HCT116 (cell line): ENCODE measurements at regions not wholly inside any gene's neighbourhood (a gene's known extent, or its start where the extent isn't known, plus 50 kb on each side); places are given as distances from the start of the nearest gene placed in this dataset.

Experiments
- ATAC-seq: fragments of 200-7000 bp; cut with Tn5 transposase; 2 replicates; pipeline ENCODE4 v1.9.1; 2020; ENCODE audit warnings: mild to moderate bottlenecking, moderate library complexity
- BruUV-seq: library from RNA; stranded (reverse); fragments of 400-500 nt; replicated peaks from 2 replicates; lab custom pipeline; 2021; lab: Mats Ljungman, UMichigan
- CTCF ChIA-PET: fragments of 300-600 bp; sonication (Branson Sonifier 250); formaldehyde crosslinking; loops from one replicate; lab custom pipeline; 2021; ENCODE audit warnings: antibody characterized with exemption; lab: Charles Lee
- POLR2A ChIA-PET: fragments of 300-600, 350-600 bp; sonication (Branson Sonifier 250); formaldehyde crosslinking; loops from one replicate; lab custom pipeline; 2021; ENCODE audit warnings: antibody characterized with exemption; lab: Charles Lee
- RAD21 ChIA-PET, 2 experiments: fragments of 300-600 bp; sonication (Branson Sonifier 250); formaldehyde crosslinking; loops; one replicate each; lab custom pipeline; 2023; ENCODE audit warnings: low total read pairs in 2 of 2; ENCODE audit not compliant: uncharacterized antibody in 2 of 2, unreplicated experiment in 2 of 2, low non-redundant PET in 1 of 2; lab: Charles Lee
- DNase-seq: peaks from one replicate; pipeline ENCODE4 v3.0.0-alpha.2; 2010; ENCODE audit warnings: low read depth, low spot score
- H2AFZ ChIP-seq: fragments of 200-600 bp; shearing (Covaris generic), sonication (generic); 2 replicates; pipeline ENCODE4 v1.6.1; 2017; ENCODE audit warnings: low read depth, mixed run types, mixed read lengths, antibody characterized with exemption, low read length; ENCODE audit not compliant: poor library complexity, severe bottlenecking
- H3K27ac ChIP-seq: 2 replicates; pipeline ENCODE4 v1.5.1; 2012; ENCODE audit warnings: low read depth, low read length
- H3K27me3 ChIP-seq: fragments of 200-600 bp; sonication (generic); 2 replicates; pipeline ENCODE4 v1.6.1; 2016; ENCODE audit warnings: mixed run types, low read length, mixed read lengths; ENCODE audit not compliant: insufficient read depth
- H3K36me3 ChIP-seq, 2 experiments: fragments of 200-500 bp in 1 of 2; fragments of 200-600 bp in 1 of 2; sonication (Bioruptor generic) in 1 of 2; sonication (generic) in 1 of 2; 2 replicates each; pipeline versions ENCODE4 v1.5.1 to v1.6.1; 2014 to 2016; ENCODE audit warnings: low read length in 2 of 2, inconsistent platforms in 1 of 2, mixed read lengths in 1 of 2, mixed run types in 1 of 2; ENCODE audit not compliant: insufficient read depth in 2 of 2, control insufficient read depth in 1 of 2
- H3K4me1 ChIP-seq, 2 experiments: fragments of 200-600 bp in 1 of 2; sonication (generic) in 1 of 2; 2 replicates each; pipeline versions ENCODE4 v1.5.1 to v1.6.1; 2012 to 2017; ENCODE audit warnings: low read length in 2 of 2, inconsistent platforms in 1 of 2, mild to moderate bottlenecking in 1 of 2, mixed read lengths in 1 of 2, mixed run types in 1 of 2, moderate library complexity in 1 of 2; ENCODE audit not compliant: insufficient read depth in 2 of 2, control insufficient read depth in 1 of 2
- H3K4me2 ChIP-seq: fragments of 200-600 bp; sonication (generic); 2 replicates; pipeline ENCODE4 v1.6.1; 2017; ENCODE audit warnings: mixed run types, low read length, mixed read lengths
- H3K4me3 ChIP-seq, 2 experiments: fragments of 200-600 bp in 1 of 2; sonication (generic) in 1 of 2; replicated peaks in 1 of 2; 2 replicates each; pipeline ENCODE4 v1.5.1; 2011 to 2016; ENCODE audit warnings: low read length in 2 of 2, control low read depth in 1 of 2, low read depth in 1 of 2, mild to moderate bottlenecking in 1 of 2, mixed read lengths in 1 of 2, mixed run types in 1 of 2
- H3K79me2 ChIP-seq: fragments of 200-600 bp; sonication (generic); 2 replicates; pipeline ENCODE4 v1.6.1; 2017; ENCODE audit warnings: mild to moderate bottlenecking, mixed run types, low read length, moderate library complexity, mixed read lengths; ENCODE audit not compliant: insufficient read depth
- H3K9ac ChIP-seq: fragments of 200-600 bp; sonication (generic); 2 replicates; pipeline ENCODE4 v1.6.1; 2016; ENCODE audit warnings: low read length, mixed read lengths
- H3K9me2 ChIP-seq: fragments of 200-600 bp; sonication (generic), shearing (Covaris generic); 2 replicates; pipeline ENCODE4 v1.6.1; 2017; ENCODE audit warnings: mixed run types, mild to moderate bottlenecking, moderate library complexity; ENCODE audit not compliant: insufficient read depth
- H3K9me3 ChIP-seq, 2 experiments: fragments of 200-500 bp in 1 of 2; fragments of 200-600 bp in 1 of 2; sonication (Bioruptor generic) in 1 of 2; sonication (generic) in 1 of 2; 2 replicates each; pipeline ENCODE4 v1.6.1; 2014 to 2017; ENCODE audit warnings: low read length in 2 of 2, mixed read lengths in 2 of 2, inconsistent platforms in 1 of 2, low read depth in 1 of 2, mild to moderate bottlenecking in 1 of 2, mixed run types in 1 of 2, moderate library complexity in 1 of 2; ENCODE audit not compliant: control insufficient read depth in 1 of 2, insufficient read depth in 1 of 2
- H4K20me1 ChIP-seq: fragments of 200-600 bp; sonication (generic), shearing (Covaris generic); 2 replicates; pipeline ENCODE4 v1.6.1; 2017; ENCODE audit warnings: mixed run types, mild to moderate bottlenecking, moderate library complexity; ENCODE audit not compliant: insufficient read depth
- CBX3 ChIP-seq: IDR thresholded peaks from 2 replicates; pipeline ENCODE4 v1.6.1; 2012; ENCODE audit warnings: low read depth
- CEBPB ChIP-seq: IDR thresholded peaks from 2 replicates; pipeline ENCODE4 v1.6.1; 2012; ENCODE audit warnings: low read depth
- EGR1 ChIP-seq: IDR thresholded peaks from 2 replicates; pipeline ENCODE4 v1.6.1; 2012; ENCODE audit warnings: low read depth
- ELF1 ChIP-seq: IDR thresholded peaks from 2 replicates; pipeline ENCODE4 v1.6.1; 2012; ENCODE audit warnings: low read depth, borderline replicate concordance
- EZH2 ChIP-seq: fragments of 200-600 bp; sonication (generic); IDR thresholded peaks from 2 replicates; pipeline ENCODE4 v1.6.1; 2017; ENCODE audit warnings: antibody characterized with exemption, mixed run types
- EZH2phosphoT487 ChIP-seq: fragments of 200-600 bp; IDR thresholded peaks from 2 replicates; pipeline ENCODE4 v1.6.1; 2018; ENCODE audit warnings: antibody characterized with exemption, borderline replicate concordance
- FOSL1 ChIP-seq: IDR thresholded peaks from 2 replicates; pipeline ENCODE4 v1.6.1; 2012; ENCODE audit warnings: low read depth
- JUND ChIP-seq: IDR thresholded peaks from 2 replicates; pipeline ENCODE4 v1.6.1; 2012
- POLR2A ChIP-seq: IDR thresholded peaks from 2 replicates; pipeline ENCODE4 v1.7.0; 2011; ENCODE audit warnings: borderline replicate concordance; ENCODE audit not compliant: insufficient read depth, insufficient read length; ENCODE audit errors: extremely low read depth
- POLR2AphosphoS5 ChIP-seq: IDR thresholded peaks from 2 replicates; pipeline ENCODE4 v1.6.1; 2011; ENCODE audit warnings: mild to moderate bottlenecking, low read depth, low read length, moderate library complexity
- RAD21 ChIP-seq: IDR thresholded peaks from 2 replicates; pipeline ENCODE4 v1.6.1; 2012; ENCODE audit warnings: low read depth, mild to moderate bottlenecking
- SIN3A ChIP-seq: IDR thresholded peaks from 2 replicates; pipeline ENCODE4 v1.6.1; 2012; ENCODE audit warnings: low read depth
- SP1 ChIP-seq: IDR thresholded peaks from 2 replicates; pipeline ENCODE4 v1.6.1; 2012; ENCODE audit warnings: low read depth
- SRF ChIP-seq: IDR thresholded peaks from 2 replicates; pipeline ENCODE4 v1.6.1; 2012; ENCODE audit warnings: low read depth
- TCF7L2 ChIP-seq: IDR thresholded peaks from 2 replicates; pipeline ENCODE4 v1.7.0; 2011; ENCODE audit warnings: borderline replicate concordance, inconsistent platforms; ENCODE audit not compliant: insufficient read depth, insufficient read length; ENCODE audit errors: extremely low read depth
- YY1 ChIP-seq: IDR thresholded peaks from 2 replicates; pipeline ENCODE4 v1.6.1; 2011; ENCODE audit warnings: low read length, low read depth, moderate library complexity, mild to moderate bottlenecking; ENCODE audit not compliant: insufficient replicate concordance; ENCODE audit errors: extremely low read depth
- ZFX ChIP-seq: fragments of 450-650 bp; IDR thresholded peaks from 2 replicates; pipeline ENCODE4 v1.6.1; 2017
- ZNF274 ChIP-seq: fragments of 200-500 bp; sonication (Bioruptor generic); IDR thresholded peaks from 2 replicates; pipeline ENCODE4 v1.6.1; 2014; ENCODE audit warnings: mild to moderate bottlenecking, low read depth, low read length, inconsistent platforms
- intact Hi-C: fragments of 100-400 bp; cut with micrococcal nuclease; formaldehyde crosslinking; loops from 2 replicates; pipeline ENCODE4 v1.10.0; 2022
- TF ChIP-seq, protein P1 (sequence below): IDR thresholded peaks from 2 replicates; pipeline ENCODE4 v1.6.1; 2012
- TF ChIP-seq, protein P2 (sequence below): IDR thresholded peaks from 2 replicates; pipeline ENCODE4 v1.6.1; 2012
- TF ChIP-seq, protein P3 (sequence below): IDR thresholded peaks from 2 replicates; pipeline ENCODE4 v1.6.1; 2011; ENCODE audit warnings: mild to moderate bottlenecking, low read length, moderate library complexity; ENCODE audit not compliant: insufficient replicate concordance; ENCODE audit errors: extremely low read depth
- TF ChIP-seq, protein P4 (sequence below): IDR thresholded peaks from 2 replicates; pipeline ENCODE4 v1.6.1; 2012; ENCODE audit warnings: low read depth

DNA sequence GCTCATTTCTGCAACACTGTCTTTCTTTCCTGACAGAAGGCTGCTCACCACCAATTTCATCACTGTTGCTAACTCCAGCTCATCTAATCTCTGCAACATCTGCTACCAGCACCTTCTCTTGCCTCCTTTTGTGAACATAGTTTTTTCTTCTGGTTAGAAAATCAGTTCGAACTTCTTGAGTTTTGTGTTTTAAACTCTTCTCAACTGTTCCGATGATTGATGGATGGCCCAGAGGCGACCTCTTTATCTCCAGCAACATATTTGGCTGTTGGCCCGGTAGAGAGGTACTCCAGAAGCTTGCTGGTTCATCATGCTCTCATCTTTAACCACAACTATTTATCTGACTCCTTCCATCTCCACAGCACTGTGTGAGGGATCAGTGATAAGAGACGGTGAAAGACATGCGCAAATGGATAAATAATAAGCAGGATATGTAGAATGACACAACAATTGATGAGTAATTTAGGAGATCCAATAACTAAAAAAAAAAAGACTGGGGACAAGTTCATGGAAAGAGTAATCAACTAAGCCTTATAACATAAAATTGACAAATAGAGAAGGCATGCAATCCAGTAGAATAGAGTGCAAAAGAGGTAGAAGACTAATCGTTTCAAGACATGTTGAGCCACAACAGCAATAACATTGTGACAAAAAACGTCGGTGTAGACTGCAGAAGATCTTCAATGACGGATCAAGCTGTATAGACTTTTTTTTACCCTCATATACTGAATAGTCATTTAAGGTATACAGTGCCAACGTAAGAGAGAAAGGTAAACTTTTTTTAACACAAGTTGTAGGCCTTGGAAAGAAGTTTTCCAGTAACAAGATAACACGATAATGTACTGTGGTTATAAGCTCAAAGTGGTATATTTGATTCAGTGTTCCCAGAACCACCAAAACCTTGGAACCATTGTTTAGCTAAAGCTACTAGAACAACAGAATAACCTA lies 152.2 kb downstream of the CRPPA start:
- Histone ChIP-seq H3K9me3 (no peaks in the 10 kb centered on the region), H3K9ac (no peak overlapping the region), H3K36me3 (no peaks in the 10 kb centered on the region), H3K9me2 (no peaks in the 10 kb centered on the region), H3K27ac (peak overlapping the region; percentile 38; the same call in 1 of the 2 replicates), H3K4me2 (peak overlapping the region; percentile 54), H3K4me1 (peaks cover 31 to 50% of the 10 kb centered on the region in 2 experiments), H3K4me3 (0 out of 4 replicates have a peak overlapping the region, but pooled peaks of 1 of the 2 experiments have one; percentile 9), H3K79me2 (no peaks in the 10 kb centered on the region), H3K27me3 (no peaks in the 10 kb centered on the region), H2AFZ (peak overlapping the region; percentile 83), H4K20me1 (no peaks in the 10 kb centered on the region)
- ATAC-seq: peak; percentile 91
- DNase-seq: peak; percentile 72
- POLR2A ChIA-PET: no interaction called here
- intact Hi-C loops: no loop called here
- CTCF ChIA-PET: no interaction called here
- BruUV-seq: no TSS peak
- RAD21 ChIA-PET: no interaction called here
- TF ChIP-seq ZNF274 (no peak), EZH2 (no peak), POLR2A (no peak), TCF7L2 (no peak), RAD21 (peak; percentile 6; the same call in 1 of the 2 replicates), ELF1 (no peak), JUND (peak; percentile 53), SRF (no peak), YY1 (no peak), ZFX (no peak), POLR2AphosphoS5 (no peak), EGR1 (no peak), EZH2phosphoT487 (no peak), CEBPB (peak; percentile 58; the same call in 1 of the 2 replicates), CBX3 (peak; percentile 13; the same call in 1 of the 2 replicates), SIN3A (no peak), SP1 (peak; percentile 55), FOSL1 (peak; percentile 50)
- TF ChIP-seq, protein P1, sequence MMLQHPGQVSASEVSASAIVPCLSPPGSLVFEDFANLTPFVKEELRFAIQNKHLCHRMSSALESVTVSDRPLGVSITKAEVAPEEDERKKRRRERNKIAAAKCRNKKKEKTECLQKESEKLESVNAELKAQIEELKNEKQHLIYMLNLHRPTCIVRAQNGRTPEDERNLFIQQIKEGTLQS: no peak
- TF ChIP-seq, protein P2, sequence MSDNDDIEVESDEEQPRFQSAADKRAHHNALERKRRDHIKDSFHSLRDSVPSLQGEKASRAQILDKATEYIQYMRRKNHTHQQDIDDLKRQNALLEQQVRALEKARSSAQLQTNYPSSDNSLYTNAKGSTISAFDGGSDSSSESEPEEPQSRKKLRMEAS: no peak
- TF ChIP-seq, protein P3, sequence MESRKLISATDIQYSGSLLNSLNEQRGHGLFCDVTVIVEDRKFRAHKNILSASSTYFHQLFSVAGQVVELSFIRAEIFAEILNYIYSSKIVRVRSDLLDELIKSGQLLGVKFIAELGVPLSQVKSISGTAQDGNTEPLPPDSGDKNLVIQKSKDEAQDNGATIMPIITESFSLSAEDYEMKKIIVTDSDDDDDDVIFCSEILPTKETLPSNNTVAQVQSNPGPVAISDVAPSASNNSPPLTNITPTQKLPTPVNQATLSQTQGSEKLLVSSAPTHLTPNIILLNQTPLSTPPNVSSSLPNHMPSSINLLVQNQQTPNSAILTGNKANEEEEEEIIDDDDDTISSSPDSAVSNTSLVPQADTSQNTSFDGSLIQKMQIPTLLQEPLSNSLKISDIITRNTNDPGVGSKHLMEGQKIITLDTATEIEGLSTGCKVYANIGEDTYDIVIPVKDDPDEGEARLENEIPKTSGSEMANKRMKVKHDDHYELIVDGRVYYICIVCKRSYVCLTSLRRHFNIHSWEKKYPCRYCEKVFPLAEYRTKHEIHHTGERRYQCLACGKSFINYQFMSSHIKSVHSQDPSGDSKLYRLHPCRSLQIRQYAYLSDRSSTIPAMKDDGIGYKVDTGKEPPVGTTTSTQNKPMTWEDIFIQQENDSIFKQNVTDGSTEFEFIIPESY: no peak
- TF ChIP-seq, protein P4, sequence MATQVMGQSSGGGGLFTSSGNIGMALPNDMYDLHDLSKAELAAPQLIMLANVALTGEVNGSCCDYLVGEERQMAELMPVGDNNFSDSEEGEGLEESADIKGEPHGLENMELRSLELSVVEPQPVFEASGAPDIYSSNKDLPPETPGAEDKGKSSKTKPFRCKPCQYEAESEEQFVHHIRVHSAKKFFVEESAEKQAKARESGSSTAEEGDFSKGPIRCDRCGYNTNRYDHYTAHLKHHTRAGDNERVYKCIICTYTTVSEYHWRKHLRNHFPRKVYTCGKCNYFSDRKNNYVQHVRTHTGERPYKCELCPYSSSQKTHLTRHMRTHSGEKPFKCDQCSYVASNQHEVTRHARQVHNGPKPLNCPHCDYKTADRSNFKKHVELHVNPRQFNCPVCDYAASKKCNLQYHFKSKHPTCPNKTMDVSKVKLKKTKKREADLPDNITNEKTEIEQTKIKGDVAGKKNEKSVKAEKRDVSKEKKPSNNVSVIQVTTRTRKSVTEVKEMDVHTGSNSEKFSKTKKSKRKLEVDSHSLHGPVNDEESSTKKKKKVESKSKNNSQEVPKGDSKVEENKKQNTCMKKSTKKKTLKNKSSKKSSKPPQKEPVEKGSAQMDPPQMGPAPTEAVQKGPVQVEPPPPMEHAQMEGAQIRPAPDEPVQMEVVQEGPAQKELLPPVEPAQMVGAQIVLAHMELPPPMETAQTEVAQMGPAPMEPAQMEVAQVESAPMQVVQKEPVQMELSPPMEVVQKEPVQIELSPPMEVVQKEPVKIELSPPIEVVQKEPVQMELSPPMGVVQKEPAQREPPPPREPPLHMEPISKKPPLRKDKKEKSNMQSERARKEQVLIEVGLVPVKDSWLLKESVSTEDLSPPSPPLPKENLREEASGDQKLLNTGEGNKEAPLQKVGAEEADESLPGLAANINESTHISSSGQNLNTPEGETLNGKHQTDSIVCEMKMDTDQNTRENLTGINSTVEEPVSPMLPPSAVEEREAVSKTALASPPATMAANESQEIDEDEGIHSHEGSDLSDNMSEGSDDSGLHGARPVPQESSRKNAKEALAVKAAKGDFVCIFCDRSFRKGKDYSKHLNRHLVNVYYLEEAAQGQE: no peak
